ENCODE measurements at regions not wholly inside any gene's neighbourhood (a gene's known extent, or its start where the extent isn't known, plus 50 kb on each side); places are given as distances from the start of the nearest gene placed in this dataset.

GRCh38 chr11:79758325-79758724 lies 317.5 kb upstream of the TENM4 start:
- FAIRE-seq: no peak
- H4K20me1 ChIP-seq (replicated peaks in 1 of 2; ENCODE audit: control insufficient read depth in 1 of 2, insufficient read depth in 2 of 2, low read length in 2 of 2): no peaks in the 10 kb centered on the region
- POLR2A ChIA-PET (ENCODE audit: partially characterized antibody): no interaction called here
- H2BK5ac ChIP-seq (ENCODE audit: low read depth, low read length): no peak overlapping the region
- no peak overlapping the region for H2BK120ac ChIP-seq (replicated peaks; ENCODE audit: low read depth, low read length)
- no peaks in the 10 kb centered on the region for H3K9me3 ChIP-seq (ENCODE audit: insufficient read depth in 2 of 2, low read depth in 1 of 2, low read length in 1 of 2)
- no peak overlapping the region for H4K91ac ChIP-seq (replicated peaks; ENCODE audit: insufficient read length, low read length)
- no peak overlapping the region for H3K9ac ChIP-seq (replicated peaks in 1 of 4; ENCODE audit: extremely low read depth in 1 of 4, low read depth in 3 of 4, low read length in 3 of 4)
- DNase-seq (ENCODE audit: low read depth in 1 of 2, low spot score in 2 of 2): no peak
- no peak overlapping the region for H3K23ac ChIP-seq (ENCODE audit: insufficient read length)
- CTCF ChIA-PET (ENCODE audit: partially characterized antibody): no interaction called here
- no peaks in the 10 kb centered on the region for H3K27me3 ChIP-seq (replicated peaks in 1 of 4; ENCODE audit: control insufficient read depth in 3 of 4, extremely low read depth in 1 of 4, insufficient read depth in 3 of 4, low read length in 3 of 4)
- no peak overlapping the region for H3K4me2 ChIP-seq (ENCODE audit: insufficient read depth in 1 of 2, low read depth in 2 of 2, low read length in 2 of 2)
- no peak overlapping the region for H2AK5ac ChIP-seq (ENCODE audit: low read depth, low read length)
- no peak overlapping the region for H4K5ac ChIP-seq (ENCODE audit: insufficient read length, low read depth, low read length)
- no peak overlapping the region for H2AFZ ChIP-seq (ENCODE audit: low read length)
- H4K8ac ChIP-seq (ENCODE audit: extremely low read depth, insufficient read depth, low read length): no peak overlapping the region
- TF ChIP-seq KDM5A (IDR thresholded peaks at IDR 0.05; ENCODE audit: low read length) (no peak), HDAC2 (IDR thresholded peaks at IDR 0.05; ENCODE audit: borderline replicate concordance in 1 of 2, low read depth in 2 of 2, low read length in 2 of 2) (no peak), JUND (IDR thresholded peaks at IDR 0.05; ENCODE audit: low read length) (no peak)
- no peak overlapping the region for H3K18ac ChIP-seq (ENCODE audit: extremely low read depth, low read length)
- no peak overlapping the region for H2BK12ac ChIP-seq (ENCODE audit: low read depth, low read length)
- H2BK20ac ChIP-seq (ENCODE audit: low read length): no peak overlapping the region
- WGBS, 2 experiments (ENCODE audit: extremely low coverage in 1 of 2, insufficient coverage in 1 of 2, insufficient read length in 1 of 2, insufficient replicate concordance in 2 of 2, low coverage in 1 of 2, low lambda C conversion rate in 2 of 2, missing lambda C conversion rate in 1 of 2): 87% methylated on average over 2 of the region's 2 CpGs; no CpG with 5 or more reads in 1 of the 2 experiments
- H3K27ac ChIP-seq (ENCODE audit: low read depth, low read length): no peak overlapping the region
- no peak overlapping the region for H3K4me3 ChIP-seq (ENCODE audit: extremely low read depth in 1 of 4, insufficient read depth in 2 of 4, low read depth in 3 of 4, low read length in 4 of 4)
- H3K4me1 ChIP-seq (replicated peaks in 1 of 4; ENCODE audit: control insufficient read depth in 3 of 4, insufficient read depth in 4 of 4, low read length in 3 of 4): no peaks in the 10 kb centered on the region
- H3K23me2 ChIP-seq (ENCODE audit: low read depth, low read length): no peaks in the 10 kb centered on the region
- no peaks in the 10 kb centered on the region for H3K79me2 ChIP-seq (ENCODE audit: control insufficient read depth in 1 of 2, insufficient read depth in 2 of 2, low read length in 2 of 2)
- H3K79me1 ChIP-seq (ENCODE audit: low read depth, low read length): no peaks in the 10 kb centered on the region
- no peak overlapping the region for H3K56ac ChIP-seq (replicated peaks; ENCODE audit: insufficient read length, low read depth, low read length)
- no peak overlapping the region for H3K14ac ChIP-seq (ENCODE audit: insufficient read length)
- no peak overlapping the region for H3K4ac ChIP-seq (replicated peaks; ENCODE audit: insufficient read length, low read depth, low read length)
- H2BK15ac ChIP-seq (ENCODE audit: low read length): no peak overlapping the region
- no peaks in the 10 kb centered on the region for H3K36me3 ChIP-seq (ENCODE audit: control insufficient read depth in 2 of 4, insufficient read depth in 4 of 4, low read length in 3 of 4)

All from H1 (cell line).